Inflammatory macrophage (primary cell): ENCODE measurements at regions not wholly inside any gene's neighbourhood (a gene's known extent, or its start where the extent isn't known, plus 50 kb on each side); places are given as distances from the start of the nearest gene placed in this dataset.

ENCODE experiments used
- DNase-seq, 2 donors: peaks; one replicate each; pipeline ENCODE4 v3.0.0-alpha.2; 2020 to 2022

GRCh38 chr4:31065086-31065485, 344.9 kb downstream of the PCDH7 start:
- DNase-seq, result no peak

GRCh38 chr4:31068257-31069075, 348.3 kb downstream of the PCDH7 start:
- DNase-seq, result no peak

GRCh38 chr4:31069151-31069550, 349.0 kb downstream of the PCDH7 start:
- no peak for DNase-seq

- DNase-seq, result no peak
These were observed 351.6 kb downstream of the PCDH7 start for GRCh38 chr4:31071508-31072486.

- no peak for DNase-seq
These were observed 355.8 kb downstream of the PCDH7 start for GRCh38 chr4:31075969-31076368.

GRCh38 chr4:31078661-31079060, 358.5 kb downstream of the PCDH7 start:
- no peak for DNase-seq

- no peak for DNase-seq
These were observed 360.7 kb downstream of the PCDH7 start for GRCh38 chr4:31080887-31081286.

- no peak for DNase-seq
These were observed 361.2 kb downstream of the PCDH7 start for GRCh38 chr4:31081366-31081765.

GRCh38 chr4:31083456-31083855, 363.3 kb downstream of the PCDH7 start:
- no peak for DNase-seq

GRCh38 chr4:31084806-31085416, 364.7 kb downstream of the PCDH7 start:
- DNase-seq, result no peak

- no peak for DNase-seq
These were observed 365.5 kb downstream of the PCDH7 start for GRCh38 chr4:31085689-31086088.

- no peak for DNase-seq
These were observed 366.7 kb downstream of the PCDH7 start for GRCh38 chr4:31086756-31087330.

- no peak for DNase-seq
These were observed 368.5 kb downstream of the PCDH7 start for GRCh38 chr4:31088600-31089230.

GRCh38 chr4:31089815-31090214, 369.6 kb downstream of the PCDH7 start:
- DNase-seq, result no peak

GRCh38 chr4:31094474-31094873, 374.3 kb downstream of the PCDH7 start:
- no peak for DNase-seq

- no peak for DNase-seq
These were observed 377.8 kb downstream of the PCDH7 start for GRCh38 chr4:31097999-31098398.

GRCh38 chr4:31100536-31100935, 380.4 kb downstream of the PCDH7 start:
- DNase-seq, result no peak

- DNase-seq, result no peak
These were observed 383.9 kb downstream of the PCDH7 start for GRCh38 chr4:31104043-31104442.

GRCh38 chr4:31104577-31104976, 384.4 kb downstream of the PCDH7 start:
- DNase-seq, result no peak

- DNase-seq, result no peak
These were observed 386.2 kb downstream of the PCDH7 start for GRCh38 chr4:31106419-31106818.

- DNase-seq, result no peak
These were observed 387.2 kb downstream of the PCDH7 start for GRCh38 chr4:31107362-31107761.

GRCh38 chr4:31108762-31109161, 388.6 kb downstream of the PCDH7 start:
- DNase-seq, result no peak
